Breast epithelium (tissue), 3 donors: ENCODE measurements at regions not wholly inside any gene's neighbourhood (a gene's known extent, or its start where the extent isn't known, plus 50 kb on each side); places are given as distances from the start of the nearest gene placed in this dataset.

Experiments
- CTCF ChIP-seq, 3 donors: fragments of 450-650 bp; IDR thresholded peaks; one replicate each; pipeline ENCODE4 v1.5.1; 2016 to 2017; ENCODE audit warnings: antibody characterized with exemption in 3 of 3, mild to moderate bottlenecking in 3 of 3, moderate library complexity in 3 of 3
- POLR2A ChIP-seq: fragments of 450-650 bp; IDR thresholded peaks from one replicate; pipeline ENCODE4 v1.6.1; 2016; ENCODE audit warnings: antibody characterized with exemption, mild to moderate bottlenecking, moderate library complexity
- POLR2AphosphoS5 ChIP-seq, 3 donors: sonication (generic); formaldehyde crosslinking; IDR thresholded peaks; one replicate each; pipeline ENCODE4 v1.6.1; 2017; ENCODE audit warnings: antibody characterized with exemption in 3 of 3

- TF ChIP-seq POLR2A (no peak), CTCF (IDR thresholded peaks at IDR 0.05) (no peak), POLR2AphosphoS5 (IDR thresholded peaks at IDR 0.05) (no peak)
Observed at GRCh38 chr2:198717451-198717850, 740.3 kb downstream of the SATB2 start.
